IMR-90 (cell line): ENCODE measurements at regions not wholly inside any gene's neighbourhood (a gene's known extent, or its start where the extent isn't known, plus 50 kb on each side); places are given as distances from the start of the nearest gene placed in this dataset.

Source experiments
- ATAC-seq: fragments of 200-7000 bp; cut with Tn5 transposase; 2 replicates; pipeline ENCODE4 v1.9.1; 2020; ENCODE audit warnings: low read depth, mild to moderate bottlenecking, moderate library complexity
- BruUV-seq: library from RNA; stranded (reverse); fragments of 400-500 nt; replicated peaks from 2 replicates; lab custom pipeline; 2021; lab: Mats Ljungman, UMichigan
- CTCF ChIA-PET: fragments of 300-600 bp; formaldehyde crosslinking; extraction: SDS; loops from one replicate; lab custom pipeline; 2021; ENCODE audit warnings: antibody characterized with exemption; lab: Yijun Ruan, JAX
- POLR2A ChIA-PET: fragments of 300-600 bp; sonication (Branson Sonifier 250); formaldehyde crosslinking; loops from one replicate; lab custom pipeline; 2022; ENCODE audit warnings: antibody characterized with exemption; ENCODE audit not compliant: unreplicated experiment; lab: Charles Lee
- DNase-seq: peaks from one replicate; pipeline ENCODE4 v3.0.0; 2013
- H2AFZ ChIP-seq: replicated peaks from 2 replicates; pipeline ENCODE3; 2013; ENCODE audit warnings: low read length, mild to moderate bottlenecking; ENCODE audit not compliant: poor library complexity
- H2AK5ac ChIP-seq: 2 replicates; pipeline ENCODE4 v1.6.1; 2013; ENCODE audit warnings: low read depth, low read length, inconsistent platforms
- H2AK9ac ChIP-seq: replicated peaks from 2 replicates; pipeline ENCODE3; 2013; ENCODE audit warnings: mild to moderate bottlenecking, low read depth, low read length, moderate library complexity; ENCODE audit not compliant: poor library complexity
- H2BK120ac ChIP-seq: 2 replicates; pipeline ENCODE4 v1.6.1; 2013; ENCODE audit warnings: low read depth, low read length, inconsistent platforms
- H2BK15ac ChIP-seq: 3 replicates; pipeline ENCODE4 v1.6.1; 2013; ENCODE audit warnings: low read depth, low read length, inconsistent platforms
- H2BK20ac ChIP-seq: 2 replicates; pipeline ENCODE4 v1.6.1; 2013; ENCODE audit warnings: low read depth, mild to moderate bottlenecking, inconsistent platforms, low read length, moderate library complexity
- H2BK5ac ChIP-seq: 2 replicates; pipeline ENCODE4 v1.6.1; 2013; ENCODE audit warnings: mild to moderate bottlenecking, low read depth, low read length, inconsistent platforms; ENCODE audit not compliant: poor library complexity, severe bottlenecking
- H3K14ac ChIP-seq: replicated peaks from 2 replicates; pipeline ENCODE4 v1.6.1; 2013; ENCODE audit warnings: low read depth, low read length, inconsistent platforms
- H3K18ac ChIP-seq: 2 replicates; pipeline ENCODE4 v1.6.1; 2013; ENCODE audit warnings: low read depth, low read length, control low read depth
- H3K23ac ChIP-seq: 2 replicates; pipeline ENCODE4 v1.6.1; 2013; ENCODE audit warnings: low read depth, low read length, inconsistent platforms
- H3K27ac ChIP-seq: 2 replicates; pipeline ENCODE4 v1.5.1; 2013; ENCODE audit warnings: mild to moderate bottlenecking, control low read depth, low read length; ENCODE audit not compliant: insufficient read depth
- H3K27me3 ChIP-seq: 2 replicates; pipeline ENCODE4 v1.6.1; 2013; ENCODE audit warnings: low read length; ENCODE audit not compliant: control insufficient read depth, insufficient read depth
- H3K36me3 ChIP-seq: 2 replicates; pipeline ENCODE4 v1.6.1; 2013; ENCODE audit warnings: low read length, mixed read lengths; ENCODE audit not compliant: control insufficient read depth, insufficient read depth
- H3K4ac ChIP-seq: 2 replicates; pipeline ENCODE4 v1.6.1; 2013; ENCODE audit warnings: low read depth, low read length, inconsistent platforms
- H3K4me1 ChIP-seq: 2 replicates; pipeline ENCODE4 v1.6.1; 2013; ENCODE audit warnings: low read length, mixed read lengths; ENCODE audit not compliant: control insufficient read depth, insufficient read depth
- H3K4me2 ChIP-seq: 2 replicates; pipeline ENCODE4 v1.6.1; 2013; ENCODE audit warnings: low read depth, mild to moderate bottlenecking, control low read depth, low read length, moderate library complexity
- H3K4me3 ChIP-seq: 2 replicates; pipeline ENCODE4 v1.5.1; 2013; ENCODE audit warnings: low read depth, mild to moderate bottlenecking, control low read depth, low read length, moderate library complexity; ENCODE audit not compliant: insufficient read depth
- H3K56ac ChIP-seq: 2 replicates; pipeline ENCODE4 v1.6.1; 2013; ENCODE audit warnings: low read length, inconsistent platforms; ENCODE audit not compliant: insufficient read depth; ENCODE audit errors: extremely low read depth
- H3K79me1 ChIP-seq, 2 experiments: 2 replicates each; pipeline ENCODE4 v1.6.1; 2013; ENCODE audit warnings: low read length in 2 of 2, inconsistent platforms in 1 of 2, low read depth in 1 of 2
- H3K9ac ChIP-seq: 2 replicates; pipeline ENCODE4 v1.6.1; 2013; ENCODE audit warnings: low read depth, low read length, control low read depth
- H3K9me1 ChIP-seq: 2 replicates; pipeline ENCODE4 v1.6.1; 2013; ENCODE audit warnings: low read length, inconsistent platforms; ENCODE audit not compliant: insufficient read depth
- H3K9me3 ChIP-seq: 2 replicates; pipeline ENCODE4 v1.6.1; 2013; ENCODE audit warnings: low read length; ENCODE audit not compliant: control insufficient read depth, insufficient read depth
- H4K20me1 ChIP-seq: 2 replicates; pipeline ENCODE4 v1.6.1; 2013; ENCODE audit warnings: low read length, inconsistent platforms; ENCODE audit not compliant: insufficient read depth
- H4K5ac ChIP-seq: 2 replicates; pipeline ENCODE4 v1.6.1; 2013; ENCODE audit warnings: mild to moderate bottlenecking, low read depth, low read length, control low read depth
- H4K8ac ChIP-seq, 2 experiments: 2 replicates each; pipeline ENCODE4 v1.6.1; 2013; ENCODE audit warnings: low read depth in 2 of 2, low read length in 2 of 2, control low read depth in 1 of 2, inconsistent platforms in 1 of 2
- H4K91ac ChIP-seq: 2 replicates; pipeline ENCODE4 v1.6.1; 2013; ENCODE audit warnings: low read depth, low read length, inconsistent platforms; ENCODE audit not compliant: insufficient read depth
- CEBPB ChIP-seq: IDR thresholded peaks from 2 replicates; pipeline ENCODE4 v1.6.1; 2012; ENCODE audit warnings: low read depth, low read length, improper control_type of control experiment
- CHD1 ChIP-seq: IDR thresholded peaks from 2 replicates; pipeline ENCODE4 v1.6.1; 2012; ENCODE audit warnings: low read depth, low read length, improper control_type of control experiment
- CTCF ChIP-seq: conservative IDR thresholded peaks from 2 replicates; pipeline ENCODE4 v1.5.1; 2012; ENCODE audit warnings: mild to moderate bottlenecking, low read depth, low read length, improper control_type of control experiment
- ELK1 ChIP-seq: fragments of 150-350 bp; IDR thresholded peaks from 2 replicates; pipeline ENCODE4 v1.6.1; 2016; ENCODE audit warnings: low read depth, mild to moderate bottlenecking, low read length, moderate library complexity, borderline replicate concordance
- MAFK ChIP-seq: IDR thresholded peaks from 2 replicates; pipeline ENCODE4 v1.6.1; 2012; ENCODE audit warnings: low read depth, low read length, improper control_type of control experiment
- MXI1 ChIP-seq: IDR thresholded peaks from 2 replicates; pipeline ENCODE4 v1.6.1; 2012; ENCODE audit warnings: low read depth, mild to moderate bottlenecking, low read length, moderate library complexity, borderline replicate concordance
- NFE2L2 ChIP-seq: fragments of 150-350 bp; IDR thresholded peaks from 2 replicates; pipeline ENCODE4 v1.6.1; 2016; ENCODE audit warnings: low read depth, mild to moderate bottlenecking, low read length
- POLR2A ChIP-seq: IDR thresholded peaks from 2 replicates; pipeline ENCODE4 v1.6.1; 2012; ENCODE audit warnings: mild to moderate bottlenecking, low read depth, low read length
- RAD21 ChIP-seq: IDR thresholded peaks from 2 replicates; pipeline ENCODE4 v1.6.1; 2012; ENCODE audit warnings: low read length, improper control_type of control experiment
- RCOR1 ChIP-seq: IDR thresholded peaks from 2 replicates; pipeline ENCODE4 v1.6.1; 2012; ENCODE audit warnings: mild to moderate bottlenecking, low read length, improper control_type of control experiment; ENCODE audit not compliant: insufficient replicate concordance
- RFX5 ChIP-seq: IDR thresholded peaks from 2 replicates; pipeline ENCODE4 v1.8.0; 2012; ENCODE audit warnings: low read depth, mild to moderate bottlenecking, low read length, moderate library complexity
- USF2 ChIP-seq: fragments of 150-350 bp; IDR thresholded peaks from 2 replicates; pipeline ENCODE4 v1.6.1; 2017; ENCODE audit warnings: mild to moderate bottlenecking, antibody characterized with exemption, low read length, low read depth
- WGBS, 2 experiments: methylation state at CpG; one replicate each; pipeline versions ENCODE4 v1.1.5 to v1.1.7; 2013; ENCODE audit warnings: missing lambda C conversion rate in 2 of 2; ENCODE audit not compliant: insufficient read length in 1 of 2; ENCODE audit errors: extremely low coverage in 2 of 2; 5-methylcytosine and 5-hydroxymethylcytosine counted together
- dilution Hi-C: fragments of 300-500 bp; cut with HindIII; formaldehyde crosslinking; loops from one replicate; pipeline ENCODE4 v1.14.3; 2018; ENCODE audit warnings: low sequenced_read_pairs; ENCODE audit not compliant: unreplicated experiment
- in situ Hi-C: fragments of 300-500 bp; cut with MboI; formaldehyde crosslinking; loops from 3 replicates; pipeline ENCODE4 v1.14.3; 2019; ENCODE audit warnings: low sequenced_read_pairs, inconsistent platforms, mixed read lengths
- intact Hi-C: fragments of 100-400 bp; cut with micrococcal nuclease; formaldehyde crosslinking; loops from 2 replicates; pipeline ENCODE4 v1.10.0; 2022

- Histone ChIP-seq H4K91ac (no peak overlapping the region), H2BK20ac (no peak overlapping the region), H2AFZ (no peak overlapping the region), H3K36me3 (no peaks in the 10 kb centered on the region), H3K4me2 (no peak overlapping the region), H2BK5ac (no peak overlapping the region), H2BK120ac (no peak overlapping the region), H3K9me1 (peaks cover 8% of the 10 kb centered on the region), H2AK5ac (no peak overlapping the region), H3K18ac (no peak overlapping the region), H3K9me3 (no peaks in the 10 kb centered on the region), H3K4ac (no peak overlapping the region), H3K79me1 (no peaks in the 10 kb centered on the region), H3K4me3 (no peak overlapping the region), H3K9ac (no peak overlapping the region), H3K23ac (no peak overlapping the region), H3K14ac (no peak overlapping the region), H4K20me1 (no peaks in the 10 kb centered on the region), H4K5ac (no peak overlapping the region), H3K56ac (no peak overlapping the region), H3K27me3 (no peaks in the 10 kb centered on the region), H3K27ac (no peak overlapping the region), H2AK9ac (no peak overlapping the region), H3K4me1 (peaks cover 11% of the 10 kb centered on the region), H2BK15ac (no peak overlapping the region), H4K8ac (no peak overlapping the region)
- POLR2A ChIA-PET = no interaction called here
- ATAC-seq = no peak
- CTCF ChIA-PET = no interaction called here
- intact Hi-C loops (no loop called here), in situ Hi-C loops (no loop called here), dilution Hi-C loops (no loop called here)
- TF ChIP-seq CTCF = no peak
- no peak for TF ChIP-seq CEBPB
- TF ChIP-seq RAD21 = no peak
- TF ChIP-seq RFX5 = no peak
- TF ChIP-seq ELK1 = no peak
- no peak for TF ChIP-seq RCOR1
- no peak for TF ChIP-seq POLR2A
- TF ChIP-seq CHD1 = no peak
- TF ChIP-seq MAFK = no peak
- no peak for TF ChIP-seq NFE2L2
- no peak for TF ChIP-seq MXI1
- TF ChIP-seq USF2 = no peak
- WGBS, 2 experiments = no CpG with 5 or more reads among the region's 2 CpGs
- DNase-seq = no peak
- BruUV-seq = no TSS peak
Observed at GRCh38 chr18:41268271-41268670, 686.8 kb upstream of the PIK3C3 start.
